ENCODE measurements at regions not wholly inside any gene's neighbourhood (a gene's known extent, or its start where the extent isn't known, plus 50 kb on each side); places are given as distances from the start of the nearest gene placed in this dataset.
A peak's percentile ranks its signal among the peaks of the same experiment; 100 is the strongest.

DNA sequence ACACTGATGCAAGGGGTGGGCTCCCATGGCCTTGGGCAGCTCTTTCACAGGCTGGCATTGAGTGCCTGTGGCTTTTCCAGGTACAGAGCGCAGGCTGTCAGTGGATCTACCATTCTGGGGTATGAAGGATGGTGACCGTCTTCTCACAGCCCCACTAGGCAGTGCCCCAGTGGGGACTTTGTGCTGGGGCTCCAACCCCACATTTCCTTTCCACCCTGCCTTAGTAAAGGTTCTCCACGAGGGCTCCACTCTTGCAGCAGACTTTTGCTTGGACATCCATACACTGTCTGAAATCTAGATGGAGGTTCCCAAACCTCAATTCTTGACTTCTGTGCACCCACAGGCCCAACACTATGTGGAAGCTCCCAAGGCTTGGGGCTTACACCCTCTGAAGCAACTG is 107.9 kb upstream of the ECI2 start:
- no peak for DNase-seq
- intact Hi-C loops (cut with DNase I) = no loop called here
- Histone ChIP-seq H3K27ac (no peak overlapping the region), H3K4me3 (replicated peaks in 1 of 3) (no peak overlapping the region), H3K9me3 (no peaks in the 10 kb centered on the region), H3K27me3 (no peaks in the 10 kb centered on the region), H3K36me3 (no peaks in the 10 kb centered on the region), H3K4me1 (no peaks in the 10 kb centered on the region)
- WGBS, 2 donors = 79 to 97% methylated on average over 2 to 3 of the region's 3 CpGs
- TF ChIP-seq CTCF (IDR thresholded peaks at IDR 0.05) = no peak
- no peak for TF ChIP-seq POLR2A (IDR thresholded peaks at IDR 0.05)

DNA sequence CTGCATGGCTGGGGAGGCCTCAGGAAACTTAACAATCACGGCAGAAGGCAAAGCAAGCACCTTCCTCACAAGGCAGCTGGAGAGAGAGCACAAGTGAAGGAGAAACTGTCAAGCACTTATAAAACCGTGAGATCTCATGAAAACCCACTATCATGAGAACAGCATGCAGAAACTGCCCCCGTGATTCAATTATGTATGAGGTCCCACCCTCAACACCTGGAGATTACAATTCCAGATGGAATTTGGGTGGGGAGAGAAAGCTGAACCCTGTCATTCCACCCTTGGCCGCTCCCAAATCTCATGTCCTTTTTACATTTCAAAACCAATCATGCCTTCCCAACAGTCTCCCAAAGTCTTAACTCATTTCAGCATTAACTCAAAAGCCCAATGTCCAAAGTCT is 107.2 kb upstream of the ECI2 start:
- no peak for DNase-seq

GRCh38 chr6:4240148-4240547 is 104.8 kb upstream of the ECI2 start:
- Histone ChIP-seq H3K36me3 (no peaks in the 10 kb centered on the region), H3K27ac (no peak overlapping the region), H3K4me1 (no peaks in the 10 kb centered on the region), H3K27me3 (no peaks in the 10 kb centered on the region), H3K4me3 (replicated peaks in 1 of 3) (no peak overlapping the region), H3K9me3 (no peaks in the 10 kb centered on the region)
- DNase-seq = no peak
- WGBS, 2 donors = 98 to 100% methylated on average over 2 of the region's 2 CpGs
- intact Hi-C loops (cut with DNase I) = no loop called here
- TF ChIP-seq POLR2A (IDR thresholded peaks at IDR 0.05) (no peak), CTCF (IDR thresholded peaks at IDR 0.05) (no peak)

More for the DNA sequence above, 107.2 kb upstream of the ECI2 start:
- Histone ChIP-seq H3K36me3 (no peaks in the 10 kb centered on the region), H3K27me3 (no peaks in the 10 kb centered on the region), H3K4me1 (no peaks in the 10 kb centered on the region), H3K27ac (no peak overlapping the region), H3K4me3 (replicated peaks in 1 of 3) (no peak overlapping the region), H3K9me3 (no peaks in the 10 kb centered on the region)
- intact Hi-C loops (cut with DNase I) = no loop called here
- 69 to 89% methylated on average over 4 of the region's 4 CpGs for WGBS, 2 donors
- TF ChIP-seq CTCF (IDR thresholded peaks at IDR 0.05) (no peak), POLR2A (IDR thresholded peaks at IDR 0.05) (no peak)

- 54 to 85% methylated on average over 3 of the region's 9 CpGs for WGBS, 2 donors
- no peaks in the 10 kb centered on the region for H3K27me3 ChIP-seq
- H3K4me3 ChIP-seq (replicated peaks in 1 of 3) = no peak overlapping the region
- H3K36me3 ChIP-seq = no peaks in the 10 kb centered on the region
- DNase-seq = peak; percentile 23 to 81
- no peak overlapping the region for H3K27ac ChIP-seq
- no peaks in the 10 kb centered on the region for H3K9me3 ChIP-seq
- no peaks in the 10 kb centered on the region for H3K4me1 ChIP-seq
- TF ChIP-seq CTCF (IDR thresholded peaks at IDR 0.05) = no peak
- intact Hi-C loops (cut with DNase I) = no loop called here
These were observed 89.9 kb upstream of the ECI2 start for GRCh38 chr6:4225161-4225872.

- no peak overlapping the region for H3K27ac ChIP-seq
- no peaks in the 10 kb centered on the region for H3K4me1 ChIP-seq
- no peak for DNase-seq
- no peak overlapping the region for H3K4me3 ChIP-seq (replicated peaks in 1 of 3)
- H3K27me3 ChIP-seq = no peaks in the 10 kb centered on the region
- intact Hi-C loops (cut with DNase I) = no loop called here
- H3K9me3 ChIP-seq = no peaks in the 10 kb centered on the region
- TF ChIP-seq CTCF (IDR thresholded peaks at IDR 0.05) (no peak), POLR2A (IDR thresholded peaks at IDR 0.05) (no peak)
- H3K36me3 ChIP-seq = no peaks in the 10 kb centered on the region
- 71 to 77% methylated on average over 9 of the region's 9 CpGs for WGBS, 2 donors
These were observed 88.9 kb upstream of the ECI2 start for GRCh38 chr6:4224067-4224978.
